Forelimb muscle (tissue), 1 donor: ENCODE measurements at regions not wholly inside any gene's neighbourhood (a gene's known extent, or its start where the extent isn't known, plus 50 kb on each side); places are given as distances from the start of the nearest gene placed in this dataset.

Experiments
- DNase-seq: peaks from one replicate; pipeline ENCODE4 v3.0.0-alpha.2; 2013; ENCODE audit warnings: low read depth

- no peak for DNase-seq
Measured at GRCh38 chr6:134529305-134529704, 211.4 kb upstream of the SGK1 start.

- DNase-seq: no peak
Measured at GRCh38 chr6:134527108-134527787, 209.3 kb upstream of the SGK1 start.

- DNase-seq: no peak
Measured at GRCh38 chr6:134525190-134525868, 207.4 kb upstream of the SGK1 start.

- DNase-seq: no peak
Measured at GRCh38 chr6:134523903-134524650, 206.2 kb upstream of the SGK1 start.

- no peak for DNase-seq
Measured at GRCh38 chr6:134523051-134523450, 205.1 kb upstream of the SGK1 start.

- DNase-seq: no peak
Measured at GRCh38 chr6:134521116-134521501, 203.2 kb upstream of the SGK1 start.

GRCh38 chr6:134520181-134521115 is 202.5 kb upstream of the SGK1 start:
- no peak for DNase-seq

- DNase-seq: no peak
Measured at GRCh38 chr6:134519465-134519864, 201.6 kb upstream of the SGK1 start.

GRCh38 chr6:134517868-134518267 is 200.0 kb upstream of the SGK1 start:
- no peak for DNase-seq

- peak; percentile 51 for DNase-seq
Measured at GRCh38 chr6:134517145-134517658, 199.3 kb upstream of the SGK1 start.

GRCh38 chr6:134516582-134516981 is 198.7 kb upstream of the SGK1 start:
- DNase-seq: no peak

GRCh38 chr6:134515986-134516385 is 198.1 kb upstream of the SGK1 start:
- no peak for DNase-seq

GRCh38 chr6:134512981-134513391 is 195.1 kb upstream of the SGK1 start:
- DNase-seq: no peak

- DNase-seq: no peak
Measured at GRCh38 chr6:134511984-134512683, 194.2 kb upstream of the SGK1 start.

GRCh38 chr6:134510920-134511319 is 193.0 kb upstream of the SGK1 start:
- DNase-seq: no peak

GRCh38 chr6:134510142-134510541 is 192.2 kb upstream of the SGK1 start:
- no peak for DNase-seq

GRCh38 chr6:134508862-134509498 is 191.1 kb upstream of the SGK1 start:
- DNase-seq: no peak

- DNase-seq: no peak
Measured at GRCh38 chr6:134506162-134506561, 188.2 kb upstream of the SGK1 start.

- DNase-seq: no peak
Measured at GRCh38 chr6:134503585-134504281, 185.8 kb upstream of the SGK1 start.
